Activated CD4-positive, alpha-beta T cell treated with anti-CD3 and anti-CD28 coated beads for 48 hours (primary cell): ENCODE measurements at regions not wholly inside any gene's neighbourhood (a gene's known extent, or its start where the extent isn't known, plus 50 kb on each side); places are given as distances from the start of the nearest gene placed in this dataset.

Experiments used
- DNase-seq: peaks from one replicate; pipeline ENCODE4 v3.0.0-alpha.2; 2020

GRCh38 chr1:209391792-209392191, 191.7 kb upstream of the CAMK1G start:
- DNase-seq, result no peak

DNA sequence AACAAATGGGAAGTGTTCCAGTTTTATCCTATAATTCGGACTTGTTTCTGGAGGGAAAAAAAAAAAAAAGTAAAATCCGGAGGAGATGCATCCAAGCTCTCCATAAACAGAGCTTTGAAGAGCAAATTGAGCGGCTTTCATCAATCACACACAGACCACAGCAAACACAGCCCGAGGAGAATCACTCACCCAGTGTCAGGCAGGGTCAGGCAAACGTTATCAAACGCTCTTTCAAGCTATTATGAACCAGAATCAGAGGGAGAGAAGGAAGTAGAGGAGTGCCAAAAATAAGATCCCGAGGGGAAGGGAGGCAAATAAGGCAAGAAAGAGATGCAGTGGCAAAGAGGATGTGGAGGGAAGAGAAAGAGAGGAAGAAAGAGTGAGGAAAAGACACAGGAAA, 188.3 kb upstream of the CAMK1G start:
- no peak for DNase-seq

GRCh38 chr1:209397371-209397770, 186.1 kb upstream of the CAMK1G start:
- DNase-seq, result no peak

DNA sequence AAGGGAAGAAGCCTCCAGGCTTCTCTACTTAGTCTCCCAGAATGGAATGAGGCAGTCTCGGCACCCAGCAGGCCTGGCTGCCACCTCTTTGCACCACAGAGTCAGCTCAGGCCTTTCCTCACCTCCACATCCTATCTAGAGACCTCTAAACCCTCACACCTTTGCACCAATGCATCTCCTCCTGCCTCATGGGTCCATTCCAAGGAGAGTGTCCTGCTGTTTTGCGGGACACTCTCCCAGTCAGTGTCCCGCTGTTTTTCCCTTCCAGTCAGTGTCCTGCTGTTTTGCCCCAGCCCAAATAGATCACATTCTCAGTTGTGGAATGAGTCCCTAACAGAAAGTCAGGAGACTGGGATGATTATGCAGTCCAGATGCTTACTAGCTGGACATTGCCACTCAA, 185.6 kb upstream of the CAMK1G start:
- DNase-seq, result no peak

- DNase-seq, result no peak
Measured at GRCh38 chr1:209398313-209398991, 185.1 kb upstream of the CAMK1G start.

- no peak for DNase-seq
Measured at GRCh38 chr1:209399800-209400199, 183.7 kb upstream of the CAMK1G start.

DNA sequence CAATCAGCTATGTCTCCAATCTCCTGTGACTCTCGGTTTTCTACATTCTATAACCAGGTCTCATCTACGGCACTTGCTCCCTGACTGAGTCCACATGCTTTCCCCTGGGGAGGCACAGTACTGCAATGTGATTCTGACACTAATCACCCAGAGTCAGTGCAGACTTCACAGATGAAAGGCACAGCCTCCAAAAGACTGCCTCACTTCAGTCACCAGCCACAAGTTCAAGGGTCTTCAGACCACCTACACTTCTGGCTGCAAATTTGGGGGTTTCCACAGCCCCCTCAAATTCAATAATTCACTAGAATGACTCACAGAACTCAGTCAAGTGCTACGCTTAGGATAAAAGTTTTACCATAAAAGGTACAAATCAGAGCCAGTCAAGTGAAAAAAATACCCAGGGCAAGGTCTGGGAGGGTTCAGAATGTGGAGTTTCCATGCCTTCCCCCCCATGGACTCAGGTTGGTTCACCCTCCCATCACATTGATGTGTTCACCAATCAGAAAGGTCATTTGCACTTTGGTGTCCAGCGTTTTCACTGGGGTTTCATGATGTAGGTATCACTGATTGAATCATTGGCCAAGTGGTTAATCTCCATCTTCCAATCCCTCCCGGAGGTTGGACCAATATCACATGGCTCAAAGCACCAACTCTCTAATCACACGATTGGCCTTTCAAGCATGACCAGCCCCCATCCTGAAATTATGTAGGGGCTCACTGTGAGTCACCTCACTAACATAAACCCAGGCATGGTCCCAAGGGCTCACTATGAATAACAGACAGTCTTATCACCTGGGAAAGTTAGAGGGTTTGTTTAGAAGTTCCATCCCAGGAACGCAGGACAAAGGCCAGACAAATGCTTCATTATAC, 182.9 kb upstream of the CAMK1G start:
- no peak for DNase-seq

DNA sequence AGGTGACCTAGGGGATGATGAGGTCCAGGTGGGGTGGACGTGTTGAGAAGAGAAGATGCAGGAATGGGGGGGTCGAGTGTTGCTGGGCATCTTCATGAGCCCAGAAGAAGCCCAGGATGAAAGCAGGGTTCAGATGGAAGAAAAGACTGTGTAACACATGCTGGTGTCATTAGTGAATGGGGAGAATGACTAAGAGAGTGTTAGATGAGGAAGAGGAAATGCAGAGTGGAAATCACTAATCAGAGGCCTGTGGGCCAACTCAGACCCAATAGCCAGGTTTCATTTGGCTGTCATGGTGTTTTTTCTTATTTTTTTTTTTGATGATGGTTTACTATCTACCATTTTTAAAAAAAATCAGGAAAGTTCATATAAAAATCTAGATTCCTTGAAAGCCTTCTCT, 180.8 kb upstream of the CAMK1G start:
- DNase-seq, result no peak

- DNase-seq, result no peak
Measured at GRCh38 chr1:209403921-209404320, 179.6 kb upstream of the CAMK1G start.

DNA sequence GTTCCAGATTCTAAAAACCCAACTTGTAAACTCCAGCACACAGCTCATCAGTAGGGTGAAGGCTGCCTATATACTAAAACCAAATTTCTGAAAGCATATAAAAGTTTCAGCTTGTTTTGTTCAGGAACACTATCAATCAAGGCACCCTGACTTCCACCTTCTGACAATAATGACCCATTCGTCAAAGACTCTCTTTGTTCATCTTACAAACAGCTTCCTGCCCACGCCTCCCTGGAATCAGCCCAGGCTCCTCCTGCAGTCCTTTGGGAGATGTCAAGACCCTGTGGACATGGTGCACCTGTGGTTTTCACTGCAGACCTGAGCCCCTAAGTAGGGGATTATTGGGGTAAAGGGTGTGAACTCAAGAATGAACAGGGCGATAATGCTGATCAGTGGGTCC, 178.9 kb upstream of the CAMK1G start:
- DNase-seq, result no peak

GRCh38 chr1:209405183-209405814, 178.2 kb upstream of the CAMK1G start:
- DNase-seq, result no peak

GRCh38 chr1:209406168-209406567, 177.3 kb upstream of the CAMK1G start:
- no peak for DNase-seq

- no peak for DNase-seq
Measured at GRCh38 chr1:209406595-209406994, 176.9 kb upstream of the CAMK1G start.

- DNase-seq, result no peak
Measured at GRCh38 chr1:209409780-209410179, 173.7 kb upstream of the CAMK1G start.

DNA sequence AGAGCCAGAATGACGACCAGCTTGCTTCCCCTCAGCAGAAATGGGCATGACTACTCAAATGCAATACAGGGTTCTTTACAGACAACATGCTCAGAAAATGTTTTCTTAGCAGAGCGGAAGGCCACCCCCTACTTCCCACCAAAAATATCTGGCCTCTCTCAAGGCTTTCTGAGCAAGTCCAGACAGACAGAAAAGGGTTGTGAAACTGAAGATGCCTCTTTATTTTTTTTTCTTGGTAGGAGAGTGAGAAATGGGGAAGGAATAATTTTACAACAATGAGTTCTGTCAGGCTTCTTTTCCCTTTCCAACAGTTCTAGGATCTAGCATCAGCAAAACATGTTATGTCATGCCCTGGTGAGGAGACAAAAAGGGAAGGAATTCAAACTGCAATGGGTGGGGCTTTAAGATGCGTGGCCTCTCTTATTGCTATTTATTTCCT, 172.0 kb upstream of the CAMK1G start:
- no peak for DNase-seq

DNA sequence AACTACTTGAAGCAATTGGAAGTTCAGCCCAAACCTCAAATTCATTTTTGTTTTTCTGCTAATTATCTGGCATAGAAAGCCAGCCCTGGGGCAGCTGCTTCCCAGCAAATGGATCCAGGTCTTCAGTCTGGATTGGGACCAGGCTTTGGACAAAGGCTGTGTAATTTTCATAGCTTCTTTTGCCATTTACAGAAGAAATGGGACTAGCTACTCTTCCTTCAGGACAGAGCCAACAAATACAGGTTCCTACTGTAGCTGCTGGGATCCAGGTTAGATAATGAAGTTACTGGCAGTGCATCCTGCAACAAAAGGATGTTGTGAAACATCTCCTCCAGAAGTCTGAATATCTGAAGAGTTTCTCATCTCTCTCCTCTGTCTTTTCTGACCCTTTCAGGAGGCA, 171.5 kb upstream of the CAMK1G start:
- no peak for DNase-seq

- DNase-seq, result no peak
Measured at GRCh38 chr1:209412566-209412965, 170.9 kb upstream of the CAMK1G start.

DNA sequence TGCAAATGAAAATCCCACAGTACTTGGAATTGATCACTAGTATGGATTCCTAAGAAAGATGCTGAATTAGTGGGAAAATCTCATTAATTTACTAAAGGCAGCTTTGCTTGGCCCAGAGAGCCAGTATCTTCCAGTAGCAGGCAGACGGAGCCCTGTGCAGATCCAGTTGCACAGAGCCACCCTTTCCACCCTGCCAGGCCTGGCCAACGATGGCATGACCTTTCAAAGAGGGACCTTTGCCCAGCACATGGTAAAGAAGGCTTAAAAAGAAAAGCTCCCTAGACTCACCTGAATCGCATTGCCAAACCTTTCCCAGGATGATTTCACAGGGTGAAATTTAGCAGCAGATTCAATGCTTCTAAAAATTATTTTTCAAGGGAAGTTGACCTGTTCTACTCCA, 170.5 kb upstream of the CAMK1G start:
- no peak for DNase-seq

- no peak for DNase-seq
Measured at GRCh38 chr1:209414803-209415329, 168.6 kb upstream of the CAMK1G start.

- DNase-seq, result no peak
Measured at GRCh38 chr1:209416039-209416438, 167.5 kb upstream of the CAMK1G start.

GRCh38 chr1:209416716-209417115, 166.8 kb upstream of the CAMK1G start:
- DNase-seq, result no peak

GRCh38 chr1:209417761-209418160, 165.8 kb upstream of the CAMK1G start:
- no peak for DNase-seq

DNA sequence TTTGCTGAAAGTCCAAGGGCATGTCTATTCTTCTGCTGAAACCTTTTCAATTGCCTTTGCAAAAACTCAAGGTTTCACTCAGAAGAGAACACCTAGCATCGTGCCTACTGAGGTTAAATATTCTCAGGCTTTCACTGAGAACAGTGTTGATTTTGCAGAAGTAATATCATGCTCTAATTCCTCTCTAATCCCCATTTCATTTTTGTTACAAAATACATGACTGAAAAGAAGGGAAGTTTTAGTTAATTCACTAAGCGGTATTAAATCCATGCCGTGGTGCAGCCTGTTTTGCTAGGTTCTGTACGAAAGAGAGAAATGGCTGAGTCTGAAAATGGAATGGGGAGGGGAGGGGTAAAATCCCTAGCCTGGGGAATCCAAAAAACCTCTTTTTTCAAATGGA, 163.2 kb upstream of the CAMK1G start:
- no peak for DNase-seq

DNA sequence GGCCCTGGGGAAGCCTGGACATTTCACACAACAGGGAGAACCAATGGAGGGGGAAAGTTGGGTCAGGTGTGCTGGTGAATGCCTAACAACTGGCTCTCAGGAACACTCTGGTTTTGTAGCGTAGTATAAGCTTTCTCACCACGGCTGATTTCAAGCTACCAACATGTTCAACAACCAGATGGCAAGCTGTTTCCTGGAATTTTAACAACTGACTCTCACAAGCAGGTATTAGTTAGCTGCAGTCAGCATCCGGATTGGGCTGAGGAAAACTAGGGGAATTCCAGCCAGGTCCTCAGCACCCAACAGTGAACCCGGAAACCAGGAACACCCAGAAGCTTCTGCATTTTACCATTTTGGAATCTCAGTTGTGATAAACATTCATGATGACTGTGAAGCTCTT, 162.3 kb upstream of the CAMK1G start:
- no peak for DNase-seq
